ENCODE measurements at regions not wholly inside any gene's neighbourhood (a gene's known extent, or its start where the extent isn't known, plus 50 kb on each side); places are given as distances from the start of the nearest gene placed in this dataset.

DNA sequence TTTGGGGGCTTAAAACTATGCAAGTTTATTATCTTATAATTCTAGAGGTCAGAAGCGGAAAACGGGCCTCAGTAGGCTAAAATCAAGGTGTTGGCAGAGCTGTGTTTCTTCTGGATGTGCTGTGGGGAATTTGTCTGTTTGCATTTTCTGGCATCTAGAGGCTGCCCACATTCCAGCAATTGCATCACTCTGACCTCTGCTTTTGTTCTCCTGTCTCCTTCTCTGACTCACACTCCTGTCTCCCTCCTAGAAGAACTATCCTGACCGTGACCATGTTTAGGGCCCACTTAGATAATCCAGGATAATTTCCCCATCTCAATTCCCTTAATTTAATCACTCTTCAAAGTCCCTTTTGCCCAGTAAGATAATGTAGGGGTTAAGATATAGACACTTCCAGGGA lies 127.4 kb upstream of the DEPDC1 start:
- no peak overlapping the region for H3K23ac ChIP-seq (ENCODE audit: low read length)
- no peak overlapping the region for H2AFZ ChIP-seq (ENCODE audit: insufficient read depth, low read length, poor library complexity)
- H3K4me2 ChIP-seq (ENCODE audit: low read length), result no peak overlapping the region
- no peak overlapping the region for H2BK120ac ChIP-seq (ENCODE audit: insufficient read depth, low read length, poor library complexity)
- no peak overlapping the region for H3K14ac ChIP-seq (ENCODE audit: low read length)
- H3K9me3 ChIP-seq (ENCODE audit: insufficient read depth, low read depth, low read length), result peaks cover 5% of the 10 kb centered on the region
- no peaks in the 10 kb centered on the region for H3K79me2 ChIP-seq (ENCODE audit: control insufficient read depth, insufficient read depth, low read length, poor library complexity)
- no peak for DNase-seq
- H3K9ac ChIP-seq (ENCODE audit: low read length), result no peak overlapping the region
- H2BK12ac ChIP-seq (ENCODE audit: low read length), result no peak overlapping the region
- H3K18ac ChIP-seq (ENCODE audit: low read length), result no peak overlapping the region
- no peak overlapping the region for H3K4ac ChIP-seq (ENCODE audit: low read depth, low read length)
- no CpG with 5 or more reads among the region's 3 CpGs for whole genome bisulfite sequencing (ENCODE audit: extremely low coverage, insufficient coverage, insufficient read length)
- H3K27ac ChIP-seq (ENCODE audit: low read depth, low read length), result no peak overlapping the region
- H2AK5ac ChIP-seq (ENCODE audit: low read length), result no peak overlapping the region
- no peaks in the 10 kb centered on the region for H3K27me3 ChIP-seq (ENCODE audit: insufficient read depth, low read length)
- no peaks in the 10 kb centered on the region for H3K36me3 ChIP-seq (ENCODE audit: control insufficient read depth in 1 of 2, insufficient read depth in 2 of 2, low read length in 2 of 2)
- H2BK5ac ChIP-seq (ENCODE audit: low read depth, low read length, poor library complexity), result no peak overlapping the region
- H3K4me1 ChIP-seq (ENCODE audit: control insufficient read depth in 1 of 2, insufficient read depth in 2 of 2, low read length in 2 of 2), result no peaks in the 10 kb centered on the region
- no peak overlapping the region for H4K12ac ChIP-seq (ENCODE audit: low read depth, low read length)
- H4K91ac ChIP-seq (ENCODE audit: low read depth, low read length), result no peak overlapping the region
- H3K4me3 ChIP-seq (ENCODE audit: low read depth, low read length), result no peak overlapping the region
- H3K79me1 ChIP-seq (ENCODE audit: low read length), result no peaks in the 10 kb centered on the region
- H4K8ac ChIP-seq (ENCODE audit: low read depth, low read length), result no peak overlapping the region

DNA sequence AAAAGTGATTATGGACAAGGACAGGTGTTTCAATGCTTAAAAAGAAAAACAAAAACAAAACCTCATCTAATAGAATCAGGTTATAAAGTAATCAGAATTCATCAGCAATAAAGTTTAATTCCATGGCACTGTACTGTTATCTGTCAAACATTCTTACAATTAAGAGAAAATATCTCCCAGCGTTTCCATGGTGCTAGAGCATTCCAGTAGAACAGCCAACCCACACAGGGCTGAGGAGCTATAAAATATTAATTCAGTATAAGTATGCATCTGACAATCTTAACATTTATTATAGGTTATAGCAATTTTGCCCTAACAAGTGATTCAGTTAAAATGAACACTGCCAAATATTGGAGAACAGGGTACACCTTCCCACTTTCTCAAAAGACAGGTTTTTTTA lies 128.7 kb upstream of the DEPDC1 start:
- Histone ChIP-seq H2BK12ac (ENCODE audit: low read length) (no peak overlapping the region), H4K8ac (ENCODE audit: low read depth, low read length) (no peak overlapping the region), H2BK5ac (ENCODE audit: low read depth, low read length, poor library complexity) (no peak overlapping the region), H3K79me1 (ENCODE audit: low read length) (no peaks in the 10 kb centered on the region), H3K18ac (ENCODE audit: low read length) (no peak overlapping the region), H3K9me3 (ENCODE audit: insufficient read depth, low read depth, low read length) (peaks cover 2% of the 10 kb centered on the region), H3K36me3 (ENCODE audit: control insufficient read depth in 1 of 2, insufficient read depth in 2 of 2, low read length in 2 of 2) (no peaks in the 10 kb centered on the region), H3K27ac (ENCODE audit: low read depth, low read length) (no peak overlapping the region), H3K27me3 (ENCODE audit: insufficient read depth, low read length) (no peaks in the 10 kb centered on the region), H3K4ac (ENCODE audit: low read depth, low read length) (no peak overlapping the region), H3K4me2 (ENCODE audit: low read length) (no peak overlapping the region), H3K14ac (ENCODE audit: low read length) (no peak overlapping the region), H3K9ac (ENCODE audit: low read length) (no peak overlapping the region), H3K4me3 (ENCODE audit: low read depth, low read length) (no peak overlapping the region), H2AK5ac (ENCODE audit: low read length) (no peak overlapping the region), H3K79me2 (ENCODE audit: control insufficient read depth, insufficient read depth, low read length, poor library complexity) (no peaks in the 10 kb centered on the region), H3K4me1 (ENCODE audit: control insufficient read depth in 1 of 2, insufficient read depth in 2 of 2, low read length in 2 of 2) (no peaks in the 10 kb centered on the region), H2AFZ (ENCODE audit: insufficient read depth, low read length, poor library complexity) (no peak overlapping the region), H4K12ac (ENCODE audit: low read depth, low read length) (no peak overlapping the region), H2BK120ac (ENCODE audit: insufficient read depth, low read length, poor library complexity) (no peak overlapping the region), H4K91ac (ENCODE audit: low read depth, low read length) (no peak overlapping the region), H3K23ac (ENCODE audit: low read length) (no peak overlapping the region)
- WGBS (ENCODE audit: extremely low coverage, insufficient coverage, insufficient read length), result no CpG with 5 or more reads among the region's 1 CpG
- no peak for DNase-seq

DNA sequence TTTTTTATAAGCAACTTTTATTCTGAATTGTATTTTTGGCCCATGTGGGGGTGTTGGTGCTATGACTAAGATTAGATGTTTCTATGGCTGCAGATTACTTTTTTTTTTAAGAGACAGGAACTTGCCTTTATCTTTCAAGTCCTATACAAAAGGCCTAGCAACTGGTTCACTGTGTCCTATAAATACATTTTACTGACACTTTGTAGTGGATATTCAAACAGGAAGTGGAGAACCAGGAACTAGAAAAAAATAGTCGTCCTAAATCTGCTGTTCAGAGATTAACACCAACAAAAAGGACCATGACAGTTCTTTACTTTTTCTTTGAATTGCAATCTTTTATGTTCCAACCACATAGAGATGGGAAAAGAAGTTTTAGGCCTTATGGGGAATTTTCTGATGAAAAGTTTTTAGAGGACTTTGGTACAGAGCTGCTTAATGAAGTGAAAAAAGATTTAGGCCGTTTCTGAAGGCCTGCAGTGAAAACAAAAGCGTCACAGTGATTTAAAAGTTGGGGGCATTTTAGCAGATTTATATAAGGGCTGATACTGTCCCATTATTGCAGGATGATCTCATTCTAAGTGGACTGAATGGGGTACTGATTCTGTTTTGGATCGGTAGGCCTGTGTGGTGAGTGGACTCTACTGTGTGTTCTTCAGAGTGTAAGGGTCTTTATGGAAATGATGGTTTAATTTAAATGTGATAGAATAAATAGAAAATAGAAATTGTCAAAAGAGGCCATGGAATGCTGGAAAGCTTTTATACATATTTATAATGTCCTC lies 136.4 kb upstream of the DEPDC1 start:
- Histone ChIP-seq H3K4me3 (ENCODE audit: low read depth, low read length) (no peak overlapping the region), H3K9ac (ENCODE audit: low read length) (no peak overlapping the region), H3K4me2 (ENCODE audit: low read length) (no peak overlapping the region), H3K79me2 (ENCODE audit: control insufficient read depth, insufficient read depth, low read length, poor library complexity) (no peaks in the 10 kb centered on the region), H3K14ac (ENCODE audit: low read length) (no peak overlapping the region), H3K18ac (ENCODE audit: low read length) (no peak overlapping the region), H2AFZ (ENCODE audit: insufficient read depth, low read length, poor library complexity) (no peak overlapping the region), H3K27ac (ENCODE audit: low read depth, low read length) (no peak overlapping the region), H3K79me1 (ENCODE audit: low read length) (no peaks in the 10 kb centered on the region), H4K12ac (ENCODE audit: low read depth, low read length) (no peak overlapping the region), H3K23ac (ENCODE audit: low read length) (no peak overlapping the region), H2BK5ac (ENCODE audit: low read depth, low read length, poor library complexity) (no peak overlapping the region), H4K91ac (ENCODE audit: low read depth, low read length) (no peak overlapping the region), H2BK12ac (ENCODE audit: low read length) (no peak overlapping the region), H3K9me3 (ENCODE audit: insufficient read depth, low read depth, low read length) (no peaks in the 10 kb centered on the region), H3K4ac (ENCODE audit: low read depth, low read length) (no peak overlapping the region), H3K36me3 (ENCODE audit: control insufficient read depth in 1 of 2, insufficient read depth in 2 of 2, low read length in 2 of 2) (no peaks in the 10 kb centered on the region), H2AK5ac (ENCODE audit: low read length) (no peak overlapping the region), H3K27me3 (ENCODE audit: insufficient read depth, low read length) (no peaks in the 10 kb centered on the region), H2BK120ac (ENCODE audit: insufficient read depth, low read length, poor library complexity) (no peak overlapping the region), H4K8ac (ENCODE audit: low read depth, low read length) (no peak overlapping the region), H3K4me1 (ENCODE audit: control insufficient read depth in 1 of 2, insufficient read depth in 2 of 2, low read length in 2 of 2) (no peaks in the 10 kb centered on the region)
- no peak for DNase-seq
- WGBS (ENCODE audit: extremely low coverage, insufficient coverage, insufficient read length), result no CpG with 5 or more reads among the region's 4 CpGs

DNA sequence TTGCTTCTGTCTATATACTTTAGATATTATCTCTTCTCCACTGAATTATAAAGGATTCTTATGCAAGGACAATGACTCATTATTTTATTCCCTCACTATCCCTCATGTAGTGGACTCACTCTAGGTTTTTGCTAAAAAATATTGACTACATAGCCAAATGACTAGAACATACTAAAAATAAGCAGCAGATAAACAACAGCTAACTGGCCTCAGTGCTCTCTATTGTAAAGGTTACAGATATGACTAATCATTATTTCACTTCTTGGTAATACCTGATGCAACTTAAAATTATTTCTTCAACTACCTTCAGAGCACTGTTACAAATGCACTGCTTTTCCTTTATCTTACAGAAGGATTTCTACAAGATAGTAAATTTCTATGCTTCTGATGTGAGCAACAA lies 147.6 kb upstream of the DEPDC1 start:
- Histone ChIP-seq H3K9ac (ENCODE audit: low read length) (no peak overlapping the region), H3K27me3 (ENCODE audit: insufficient read depth, low read length) (no peaks in the 10 kb centered on the region), H3K27ac (ENCODE audit: low read depth, low read length) (no peak overlapping the region), H4K8ac (ENCODE audit: low read depth, low read length) (no peak overlapping the region), H3K79me1 (ENCODE audit: low read length) (no peaks in the 10 kb centered on the region), H2AK5ac (ENCODE audit: low read length) (no peak overlapping the region), H3K4me1 (ENCODE audit: control insufficient read depth in 1 of 2, insufficient read depth in 2 of 2, low read length in 2 of 2) (no peaks in the 10 kb centered on the region), H2AFZ (ENCODE audit: insufficient read depth, low read length, poor library complexity) (no peak overlapping the region), H3K4ac (ENCODE audit: low read depth, low read length) (no peak overlapping the region), H3K4me2 (ENCODE audit: low read length) (no peak overlapping the region), H3K9me3 (ENCODE audit: insufficient read depth, low read depth, low read length) (no peaks in the 10 kb centered on the region), H3K23ac (ENCODE audit: low read length) (no peak overlapping the region), H3K36me3 (ENCODE audit: control insufficient read depth in 1 of 2, insufficient read depth in 2 of 2, low read length in 2 of 2) (no peaks in the 10 kb centered on the region), H2BK12ac (ENCODE audit: low read length) (no peak overlapping the region), H2BK120ac (ENCODE audit: insufficient read depth, low read length, poor library complexity) (no peak overlapping the region), H4K12ac (ENCODE audit: low read depth, low read length) (no peak overlapping the region), H3K79me2 (ENCODE audit: control insufficient read depth, insufficient read depth, low read length, poor library complexity) (no peaks in the 10 kb centered on the region), H2BK5ac (ENCODE audit: low read depth, low read length, poor library complexity) (no peak overlapping the region), H3K14ac (ENCODE audit: low read length) (no peak overlapping the region), H3K4me3 (ENCODE audit: low read depth, low read length) (no peak overlapping the region), H3K18ac (ENCODE audit: low read length) (no peak overlapping the region), H4K91ac (ENCODE audit: low read depth, low read length) (no peak overlapping the region)
- DNase-seq, result no peak

Data from trophoblast cell (in vitro differentiated cells and primary cell).